K562 (cell line): ENCODE measurements at regions not wholly inside any gene's neighbourhood (a gene's known extent, or its start where the extent isn't known, plus 50 kb on each side); places are given as distances from the start of the nearest gene placed in this dataset.

Experiments
- ATAC-seq: fragments of 200-7000 bp; cut with Tn5 transposase; 3 replicates; pipeline ENCODE4 v1.9.1; 2020; ENCODE audit warnings: moderate library complexity
- BruUV-seq: library from RNA; stranded (reverse); fragments of 400-500 nt; replicated peaks from 2 replicates; lab custom pipeline; 2021; lab: Mats Ljungman, UMichigan
- CTCF ChIA-PET: fragments of 300-600 bp; formaldehyde crosslinking; extraction: SDS; loops from one replicate; lab custom pipeline; 2021; ENCODE audit warnings: low intra/inter-chr PET ratio; lab: Yijun Ruan, JAX
- POLR2A ChIA-PET: fragments of 300-600, 350-650 bp; sonication (Branson Sonifier 250); formaldehyde crosslinking; extraction: SDS; loops from one replicate; lab custom pipeline; 2021; ENCODE audit warnings: antibody characterized with exemption, inconsistent platforms; lab: Yijun Ruan, JAX
- DNase-seq, 4 experiments: peaks; one replicate each; pipeline versions ENCODE4 v3.0.0 to v3.0.0-alpha.2; 2011 to 2018; ENCODE audit warnings: low spot score in 3 of 4, mixed read lengths in 3 of 4; ENCODE audit errors: extremely low read depth in 1 of 4
- FAIRE-seq: peaks from 2 replicates; lab custom pipeline; 2011; peaks lifted over from hg19 to GRCh38; lab: Jason Lieb, UNC
- H2AFZ ChIP-seq: 2 replicates; pipeline ENCODE4 v1.6.0; 2011; ENCODE audit warnings: low read depth, low read length, control low read depth, inconsistent platforms
- H3K27ac ChIP-seq: fragments of 200-600 bp; 3 replicates; pipeline ENCODE4 v1.8.0; 2011; ENCODE audit warnings: low read depth, mild to moderate bottlenecking, control low read depth, inconsistent platforms, low read length, moderate library complexity, mixed read lengths; ENCODE audit errors: extremely low read depth
- H3K27me3 ChIP-seq, 2 experiments: fragments of 300-600 bp in 1 of 2; 2 replicates in 1 of 2; 3 replicates in 1 of 2; pipeline versions ENCODE4 v1.6.0 to v1.8.0; 2011; ENCODE audit warnings: inconsistent platforms in 2 of 2, low read length in 2 of 2, mild to moderate bottlenecking in 1 of 2, mixed read lengths in 1 of 2, moderate library complexity in 1 of 2; ENCODE audit not compliant: control insufficient read depth in 2 of 2, insufficient read depth in 2 of 2
- H3K36me3 ChIP-seq: fragments of 300-600 bp; 3 replicates; pipeline ENCODE4 v1.8.0; 2011; ENCODE audit warnings: mild to moderate bottlenecking, low read length, inconsistent platforms; ENCODE audit not compliant: control insufficient read depth, insufficient read depth
- H3K4me1 ChIP-seq, 2 experiments: fragments of 200-600 bp in 1 of 2; replicated peaks in 1 of 2; 2 replicates in 1 of 2; 3 replicates in 1 of 2; pipeline versions ENCODE4 v1.5.1 to v1.8.0; 2011; ENCODE audit warnings: inconsistent platforms in 2 of 2, low read length in 2 of 2, mild to moderate bottlenecking in 1 of 2, mixed read lengths in 1 of 2, moderate library complexity in 1 of 2; ENCODE audit not compliant: control insufficient read depth in 2 of 2, insufficient read depth in 2 of 2
- H3K4me2 ChIP-seq: 2 replicates; pipeline ENCODE4 v1.6.1; 2011; ENCODE audit warnings: low read length, control low read depth, inconsistent platforms, mixed read lengths; ENCODE audit not compliant: insufficient read depth
- H3K4me3 ChIP-seq: fragments of 200-600 bp; sonication (generic), shearing (Covaris generic); 2 replicates; pipeline ENCODE4 v1.5.1; 2016; ENCODE audit warnings: control low read depth, inconsistent platforms
- H3K79me2 ChIP-seq: fragments of 200-600 bp; 3 replicates; pipeline ENCODE4 v1.8.0; 2011; ENCODE audit warnings: low read length, inconsistent platforms; ENCODE audit not compliant: control insufficient read depth, insufficient read depth
- H3K9ac ChIP-seq, 2 experiments: 2 replicates each; pipeline versions ENCODE4 v1.6.0 to v1.6.1; 2011; ENCODE audit warnings: low read depth in 2 of 2, low read length in 2 of 2, control low read depth in 1 of 2, inconsistent platforms in 1 of 2, mild to moderate bottlenecking in 1 of 2, mixed read lengths in 1 of 2; ENCODE audit not compliant: insufficient read depth in 1 of 2
- H3K9me1 ChIP-seq: one replicate; pipeline ENCODE4 v1.6.0; 2011; ENCODE audit warnings: inconsistent platforms, mild to moderate bottlenecking, low read length, moderate library complexity; ENCODE audit not compliant: control insufficient read depth, insufficient read depth
- H3K9me3 ChIP-seq: replicated peaks from 2 replicates; pipeline ENCODE4 v1.5.1; 2011; ENCODE audit warnings: low read depth, low read length, inconsistent platforms; ENCODE audit not compliant: control insufficient read depth, insufficient read depth
- H4K20me1 ChIP-seq: replicated peaks from 2 replicates; pipeline ENCODE4 v1.6.1; 2011; ENCODE audit warnings: low read length, inconsistent platforms, mixed read lengths; ENCODE audit not compliant: control insufficient read depth, insufficient read depth
- CREBBP ChIP-seq: IDR thresholded peaks from one replicate; pipeline ENCODE4 v1.6.1; 2012; ENCODE audit warnings: low read depth, mild to moderate bottlenecking, control low read depth, inconsistent platforms, low read length
- EP400 ChIP-seq: fragments of 450-650 bp; IDR thresholded peaks from 2 replicates; pipeline ENCODE4 v1.6.1; 2017; ENCODE audit warnings: antibody characterized with exemption, mild to moderate bottlenecking, moderate library complexity
- GABPB2 ChIP-seq: fragments of 250-450 bp; sonication (Bioruptor Pico); conservative IDR thresholded peaks from 2 replicates; pipeline ENCODE4 v1.5.1; 2021; ENCODE audit warnings: mild to moderate bottlenecking
- GTF3C2 ChIP-seq: IDR thresholded peaks from 3 replicates; pipeline ENCODE4 v1.6.1; 2011; ENCODE audit warnings: borderline replicate concordance, mild to moderate bottlenecking, moderate library complexity; ENCODE audit not compliant: insufficient read length; ENCODE audit errors: extremely low read depth
- MAZ ChIP-seq, 2 experiments: fragments of 450-650 bp in 1 of 2; sonication (generic) in 1 of 2; formaldehyde crosslinking; IDR thresholded peaks in 1 of 2; conservative IDR thresholded peaks in 1 of 2; 2 replicates each; pipeline versions ENCODE4 v1.4.0 to v1.5.0; 2020; ENCODE audit warnings: mild to moderate bottlenecking in 1 of 2, missing genetic modification reagents in 1 of 2
- RBBP5 ChIP-seq: fragments of 200-600 bp; sonication (generic); IDR thresholded peaks from 2 replicates; pipeline ENCODE4 v1.6.1; 2012; ENCODE audit warnings: borderline replicate concordance, mild to moderate bottlenecking, low read length, control low read depth, inconsistent platforms; ENCODE audit not compliant: insufficient read depth, poor library complexity, severe bottlenecking
- SMAD1 ChIP-seq: fragments of 150-350 bp; IDR thresholded peaks from 2 replicates; pipeline ENCODE4 v1.6.1; 2014; ENCODE audit warnings: low read length, low read depth; ENCODE audit not compliant: partially characterized antibody
- ZKSCAN1 ChIP-seq: fragments of 150-350 bp; IDR thresholded peaks from 2 replicates; pipeline ENCODE4 v1.6.1; 2016; ENCODE audit warnings: low read depth, low read length
- ZNF76 ChIP-seq: fragments of 250-450 bp; sonication (Bioruptor Pico); IDR thresholded peaks from 2 replicates; pipeline ENCODE4 v1.4.0; 2020; ENCODE audit warnings: mild to moderate bottlenecking, moderate library complexity, borderline replicate concordance
- WGBS: fragments of 100-300 bp; shearing (Covaris generic); methylation state at CpG from one replicate; pipeline ENCODE4 v1.1.6; 2016; ENCODE audit warnings: low coverage, mixed read lengths; ENCODE audit not compliant: insufficient coverage; ENCODE audit errors: missing lambda C conversion rate; 5-methylcytosine and 5-hydroxymethylcytosine counted together
- in situ Hi-C: fragments of 300-500 bp; cut with MboI; formaldehyde crosslinking; loops from 4 replicates; pipeline ENCODE4 v1.15.0; 2018; ENCODE audit warnings: inconsistent platforms, mixed read lengths
- intact Hi-C: fragments of 100-400 bp; cut with micrococcal nuclease; formaldehyde crosslinking; loops from 2 replicates; pipeline ENCODE4 v1.14.2; 2022
- TF ChIP-seq, protein P1 (sequence below): IDR thresholded peaks from 2 replicates; pipeline ENCODE4 v1.6.1; 2011; ENCODE audit not compliant: insufficient read length; ENCODE audit errors: extremely low read depth
- TF ChIP-seq, protein P2 (sequence below): sonication (generic); formaldehyde crosslinking; IDR thresholded peaks from 2 replicates; pipeline ENCODE4 v1.4.0; 2020; ENCODE audit warnings: mild to moderate bottlenecking, missing genetic modification reagents

DNA sequence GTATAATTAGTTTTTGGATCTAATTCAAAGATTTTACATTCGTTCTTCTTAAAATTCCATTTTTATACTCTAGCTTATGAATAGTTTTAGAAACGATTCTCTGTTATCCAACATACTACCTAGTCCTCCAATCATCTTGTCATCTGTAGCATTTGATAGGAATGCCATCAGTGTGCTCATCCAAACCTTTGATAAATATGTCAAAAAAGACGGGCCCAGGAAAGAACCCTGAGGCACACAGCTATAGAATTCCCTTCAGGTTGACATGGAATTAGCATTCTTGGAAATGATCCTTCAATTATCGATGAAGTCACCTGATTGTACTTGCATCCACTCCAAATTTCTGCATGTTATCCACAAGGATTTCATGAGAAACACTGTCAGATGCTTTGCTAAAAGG, 64.8 kb upstream of the EFNA5 start:
- ATAC-seq, result no peak
- DNase-seq, result no peak
- H3K27ac ChIP-seq, result no peak overlapping the region
- H3K4me1 ChIP-seq, result no peaks in the 10 kb centered on the region
- TF ChIP-seq, protein P1, sequence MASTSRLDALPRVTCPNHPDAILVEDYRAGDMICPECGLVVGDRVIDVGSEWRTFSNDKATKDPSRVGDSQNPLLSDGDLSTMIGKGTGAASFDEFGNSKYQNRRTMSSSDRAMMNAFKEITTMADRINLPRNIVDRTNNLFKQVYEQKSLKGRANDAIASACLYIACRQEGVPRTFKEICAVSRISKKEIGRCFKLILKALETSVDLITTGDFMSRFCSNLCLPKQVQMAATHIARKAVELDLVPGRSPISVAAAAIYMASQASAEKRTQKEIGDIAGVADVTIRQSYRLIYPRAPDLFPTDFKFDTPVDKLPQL, result no peak
- TF ChIP-seq RBBP5 (no peak), ZNF76 (CRISPR knock-in tag) (no peak), SMAD1 (no peak)
- no peak overlapping the region for H3K4me3 ChIP-seq
- H3K36me3 ChIP-seq, result no peaks in the 10 kb centered on the region
- no peak overlapping the region for H2AFZ ChIP-seq
- H3K79me2 ChIP-seq, result no peaks in the 10 kb centered on the region
- no peak overlapping the region for H3K4me2 ChIP-seq
- H3K9me1 ChIP-seq, result no peaks in the 10 kb centered on the region
- no peaks in the 10 kb centered on the region for H3K27me3 ChIP-seq
- intact Hi-C loops, result no loop called here
- no peaks in the 10 kb centered on the region for H4K20me1 ChIP-seq
- WGBS, result 2% methylated on average over 4 of the region's 4 CpGs
- H3K9ac ChIP-seq, result no peak overlapping the region
- in situ Hi-C loops, result no loop called here
- ChIA-PET CTCF (no interaction called here), POLR2A (no interaction called here)
- FAIRE-seq, result no peak
- no peaks in the 10 kb centered on the region for H3K9me3 ChIP-seq
- no TSS peak for BruUV-seq

DNA sequence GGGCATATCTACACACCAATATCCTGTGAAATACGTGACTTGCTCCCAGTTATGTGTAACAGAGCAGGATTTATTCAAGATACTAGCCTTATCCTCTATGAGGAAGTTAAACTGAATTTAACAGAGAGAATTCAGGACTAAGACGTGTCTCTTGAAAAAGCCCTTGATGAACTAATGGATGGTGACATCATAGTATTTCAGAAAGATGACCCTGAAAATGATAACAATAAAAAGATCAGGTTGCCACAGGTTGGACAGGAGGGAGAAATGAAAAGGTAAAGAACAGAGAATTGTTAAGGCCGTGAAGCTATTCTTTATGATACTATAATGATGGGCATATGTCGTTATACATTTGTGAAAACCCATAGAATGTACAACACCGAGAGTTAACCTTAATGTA, 56.2 kb upstream of the EFNA5 start:
- CTCF ChIA-PET, result no interaction called here
- no peak for TF ChIP-seq GTF3C2
- TF ChIP-seq GABPB2 (CRISPR knock-in tag), result no peak
- no peak for TF ChIP-seq MAZ (CRISPR knock-in tag; conservative IDR thresholded peaks at IDR 0.05 in 1 of 2, IDR thresholded peaks at IDR 0.05 in 1 of 2)
- no peak for TF ChIP-seq ZKSCAN1
- no peak for TF ChIP-seq CREBBP
- TF ChIP-seq, protein P2, sequence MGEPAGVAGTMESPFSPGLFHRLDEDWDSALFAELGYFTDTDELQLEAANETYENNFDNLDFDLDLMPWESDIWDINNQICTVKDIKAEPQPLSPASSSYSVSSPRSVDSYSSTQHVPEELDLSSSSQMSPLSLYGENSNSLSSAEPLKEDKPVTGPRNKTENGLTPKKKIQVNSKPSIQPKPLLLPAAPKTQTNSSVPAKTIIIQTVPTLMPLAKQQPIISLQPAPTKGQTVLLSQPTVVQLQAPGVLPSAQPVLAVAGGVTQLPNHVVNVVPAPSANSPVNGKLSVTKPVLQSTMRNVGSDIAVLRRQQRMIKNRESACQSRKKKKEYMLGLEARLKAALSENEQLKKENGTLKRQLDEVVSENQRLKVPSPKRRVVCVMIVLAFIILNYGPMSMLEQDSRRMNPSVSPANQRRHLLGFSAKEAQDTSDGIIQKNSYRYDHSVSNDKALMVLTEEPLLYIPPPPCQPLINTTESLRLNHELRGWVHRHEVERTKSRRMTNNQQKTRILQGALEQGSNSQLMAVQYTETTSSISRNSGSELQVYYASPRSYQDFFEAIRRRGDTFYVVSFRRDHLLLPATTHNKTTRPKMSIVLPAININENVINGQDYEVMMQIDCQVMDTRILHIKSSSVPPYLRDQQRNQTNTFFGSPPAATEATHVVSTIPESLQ (CRISPR knock-in tag), result no peak
- TF ChIP-seq EP400, result no peak

More for the DNA sequence above, 56.2 kb upstream of the EFNA5 start:
- Histone ChIP-seq H3K9ac (no peak overlapping the region), H3K4me1 (no peaks in the 10 kb centered on the region), H3K27me3 (no peaks in the 10 kb centered on the region), H3K36me3 (no peaks in the 10 kb centered on the region), H3K4me2 (no peak overlapping the region), H3K4me3 (no peak overlapping the region), H3K9me1 (no peaks in the 10 kb centered on the region), H4K20me1 (no peaks in the 10 kb centered on the region), H3K79me2 (no peaks in the 10 kb centered on the region), H3K27ac (no peak overlapping the region), H2AFZ (no peak overlapping the region), H3K9me3 (no peaks in the 10 kb centered on the region)
- POLR2A ChIA-PET, result no interaction called here
- BruUV-seq, result no TSS peak
- FAIRE-seq (no peak), DNase-seq (no peak), ATAC-seq (no peak)
- WGBS, result 3% methylated on average over 5 of the region's 5 CpGs
- in situ Hi-C loops, result no loop called here
- intact Hi-C loops, result no loop called here
